ENCODE measurements at regions not wholly inside any gene's neighbourhood (a gene's known extent, or its start where the extent isn't known, plus 50 kb on each side); places are given as distances from the start of the nearest gene placed in this dataset.
A peak's percentile ranks its signal among the peaks of the same experiment; 100 is the strongest.
"Not testable (repeated sequence)": the region's sequence is repeated elsewhere in the genome, so short reads cannot be mapped to it uniquely, and the experiment has no call there.

GRCh38 chr4:128427832-128428366, 140.3 kb upstream of the PGRMC2 start:
- peak overlapping the region; percentile 28 to 81 (median 71) for H3K27ac ChIP-seq
- peak overlapping the region in 3 of 4 donors; percentile 30 to 53 (median 45) for H3K4me3 ChIP-seq
- no peaks in the 10 kb centered on the region for H3K27me3 ChIP-seq
- DNase-seq (peak in 1 of 2 donors; percentile 84), ATAC-seq (ENCODE audit: low FRiP score in 2 of 2) (peak; percentile 83 to 95)
- H3K36me3 ChIP-seq = no peaks in the 10 kb centered on the region
- TF ChIP-seq, protein P1, sequence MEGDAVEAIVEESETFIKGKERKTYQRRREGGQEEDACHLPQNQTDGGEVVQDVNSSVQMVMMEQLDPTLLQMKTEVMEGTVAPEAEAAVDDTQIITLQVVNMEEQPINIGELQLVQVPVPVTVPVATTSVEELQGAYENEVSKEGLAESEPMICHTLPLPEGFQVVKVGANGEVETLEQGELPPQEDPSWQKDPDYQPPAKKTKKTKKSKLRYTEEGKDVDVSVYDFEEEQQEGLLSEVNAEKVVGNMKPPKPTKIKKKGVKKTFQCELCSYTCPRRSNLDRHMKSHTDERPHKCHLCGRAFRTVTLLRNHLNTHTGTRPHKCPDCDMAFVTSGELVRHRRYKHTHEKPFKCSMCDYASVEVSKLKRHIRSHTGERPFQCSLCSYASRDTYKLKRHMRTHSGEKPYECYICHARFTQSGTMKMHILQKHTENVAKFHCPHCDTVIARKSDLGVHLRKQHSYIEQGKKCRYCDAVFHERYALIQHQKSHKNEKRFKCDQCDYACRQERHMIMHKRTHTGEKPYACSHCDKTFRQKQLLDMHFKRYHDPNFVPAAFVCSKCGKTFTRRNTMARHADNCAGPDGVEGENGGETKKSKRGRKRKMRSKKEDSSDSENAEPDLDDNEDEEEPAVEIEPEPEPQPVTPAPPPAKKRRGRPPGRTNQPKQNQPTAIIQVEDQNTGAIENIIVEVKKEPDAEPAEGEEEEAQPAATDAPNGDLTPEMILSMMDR (IDR thresholded peaks at IDR 0.05) = peak; percentile 29 to 62 (median 44)
- TF ChIP-seq POLR2A (IDR thresholded peaks at IDR 0.05) (no peak), POLR2AphosphoS5 (IDR thresholded peaks at IDR 0.05) (no peak)
- no peaks in the 10 kb centered on the region for H3K9me3 ChIP-seq
- H3K4me1 ChIP-seq = peaks cover 0 to 6% (median 3%) of the 10 kb centered on the region in 4 donors
- 41 to 49% methylated on average over 5 of the region's 5 CpGs for WGBS, 2 donors

DNA sequence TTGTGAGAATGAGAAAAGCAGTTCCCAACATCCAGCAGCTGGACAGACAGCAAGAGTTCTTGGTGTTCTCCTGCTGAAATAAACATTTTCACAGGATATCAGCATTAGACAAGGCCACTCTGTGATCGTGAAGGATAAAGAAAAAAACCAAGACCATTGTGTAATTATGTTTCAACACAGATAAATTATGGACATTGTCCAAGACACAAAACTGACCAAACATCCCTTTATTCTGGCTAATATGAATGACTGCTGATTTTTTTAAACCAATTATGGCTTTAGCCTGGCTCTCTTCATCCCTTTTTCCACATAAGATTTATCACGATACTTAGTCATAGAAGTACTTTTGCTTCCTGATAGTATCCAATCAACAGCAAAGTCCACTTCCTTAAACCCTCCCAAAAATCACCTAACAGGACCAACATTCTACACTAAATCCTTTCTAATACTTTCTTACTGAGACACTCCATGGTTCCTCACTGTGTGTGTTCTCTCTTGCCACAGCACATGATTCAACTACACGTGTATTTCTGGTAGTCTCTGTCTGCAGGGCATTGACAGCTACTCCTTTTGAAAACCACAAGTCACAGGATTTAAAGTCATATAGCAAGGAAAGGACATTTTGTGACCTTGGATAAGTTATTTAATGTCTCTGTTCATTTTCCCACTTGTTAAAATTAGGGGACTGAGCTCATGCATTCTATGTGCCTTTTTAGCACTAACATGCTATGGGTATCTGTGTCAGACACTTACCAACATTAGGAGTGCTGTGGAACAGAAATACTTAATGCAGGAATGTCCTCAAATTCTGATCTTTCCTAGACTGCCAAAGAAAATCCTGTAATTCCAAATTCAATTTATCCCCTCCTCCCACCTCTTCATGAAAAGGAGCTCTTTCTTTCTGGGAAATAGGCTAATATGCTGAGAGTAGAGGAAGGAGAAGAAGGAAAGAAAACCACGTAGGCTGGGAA, 137.2 kb upstream of the PGRMC2 start:
- Histone ChIP-seq H3K9me3 (no peaks in the 10 kb centered on the region), H3K4me3 (no peak overlapping the region), H3K27ac (peak overlapping the region in 2 of 4 donors; percentile 18 to 54), H3K36me3 (no peaks in the 10 kb centered on the region), H3K27me3 (no peaks in the 10 kb centered on the region), H3K4me1 (peaks cover 0 to 6% (median 3%) of the 10 kb centered on the region in 4 donors)
- TF ChIP-seq EP300 (IDR thresholded peaks at IDR 0.05) (peak in 1 of 4 donors; percentile 31), POLR2A (IDR thresholded peaks at IDR 0.05) (no peak), POLR2AphosphoS5 (IDR thresholded peaks at IDR 0.05) (peak in 1 of 2 donors; percentile 27)
- DNase-seq = no peak
- WGBS, 2 donors = 43 to 55% methylated on average over 4 of the region's 4 CpGs
- peak in 1 of 2 donors; percentile 16 for ATAC-seq (ENCODE audit: low FRiP score in 2 of 2)

GRCh38 chr4:128422296-128422695, 134.7 kb upstream of the PGRMC2 start:
- DNase-seq; H3K9me3 ChIP-seq; H3K27ac ChIP-seq; H3K36me3 ChIP-seq; H3K4me3 ChIP-seq; H3K27me3 ChIP-seq; ATAC-seq (ENCODE audit: low FRiP score in 2 of 2); H3K4me1 ChIP-seq: not testable (repeated sequence)
- 94 to 96% methylated on average over 5 of the region's 5 CpGs for WGBS, 2 donors

DNA sequence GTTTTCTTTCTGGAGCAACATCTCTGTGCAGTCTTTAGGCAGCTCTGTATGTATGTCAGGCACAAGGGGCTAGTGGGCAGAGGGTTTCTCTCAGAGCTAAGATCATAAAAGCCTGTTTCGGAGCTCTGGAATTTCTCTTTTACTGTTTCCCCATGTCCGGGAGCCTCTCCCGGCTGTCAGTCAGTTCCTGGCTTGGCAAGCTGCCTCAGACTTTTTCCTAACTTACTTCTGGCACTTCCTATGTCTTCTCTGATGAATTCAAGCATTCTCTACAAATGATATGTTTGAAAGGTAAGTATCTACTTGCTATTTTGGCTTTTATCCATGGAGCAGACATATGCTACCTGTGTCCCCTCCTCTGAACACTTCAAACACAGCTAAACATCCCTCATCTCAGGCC, 129.3 kb upstream of the PGRMC2 start:
- Histone ChIP-seq H3K4me1 (no peaks in the 10 kb centered on the region), H3K4me3 (no peak overlapping the region), H3K27ac (no peak overlapping the region), H3K27me3 (no peaks in the 10 kb centered on the region), H3K9me3 (no peaks in the 10 kb centered on the region), H3K36me3 (no peaks in the 10 kb centered on the region)
- ATAC-seq (ENCODE audit: low FRiP score in 2 of 2) = no peak
- TF ChIP-seq, protein P1 (IDR thresholded peaks at IDR 0.05) = no peak
- TF ChIP-seq POLR2AphosphoS5 (IDR thresholded peaks at IDR 0.05) = no peak
- TF ChIP-seq EP300 (IDR thresholded peaks at IDR 0.05) = no peak
- no peak for TF ChIP-seq POLR2A (IDR thresholded peaks at IDR 0.05)
- 41 to 52% methylated on average over 3 of the region's 3 CpGs for WGBS, 2 donors
- no peak for DNase-seq

DNA sequence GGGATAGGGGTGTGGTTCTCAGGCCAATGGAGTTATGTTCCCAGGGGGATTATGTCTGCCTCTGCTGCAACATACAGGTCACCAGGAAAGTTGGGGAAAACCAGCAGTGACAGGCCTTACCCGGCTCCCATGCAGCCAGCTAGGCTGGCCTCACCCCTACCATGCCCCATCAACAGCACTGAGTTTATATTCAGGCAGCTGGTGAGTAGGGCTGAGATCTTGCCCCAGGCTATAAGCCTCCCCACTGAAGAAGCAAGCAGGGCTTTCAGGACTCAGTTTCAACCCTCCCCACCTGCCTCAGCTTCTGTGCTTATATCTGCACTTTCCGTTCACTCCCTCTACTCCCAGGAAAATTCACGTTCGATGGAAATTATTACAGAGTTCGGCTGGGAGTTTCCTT, 122.4 kb upstream of the PGRMC2 start:
- Histone ChIP-seq H3K27me3 (no peaks in the 10 kb centered on the region), H3K9me3 (no peaks in the 10 kb centered on the region), H3K4me1 (no peaks in the 10 kb centered on the region), H3K4me3 (no peak overlapping the region), H3K27ac (no peak overlapping the region), H3K36me3 (no peaks in the 10 kb centered on the region)
- TF ChIP-seq POLR2A (IDR thresholded peaks at IDR 0.05) = no peak
- no peak for TF ChIP-seq EP300 (IDR thresholded peaks at IDR 0.05)
- no peak for TF ChIP-seq POLR2AphosphoS5 (IDR thresholded peaks at IDR 0.05)
- TF ChIP-seq, protein P1 (IDR thresholded peaks at IDR 0.05) = no peak
- 77 to 94% methylated on average over 5 of the region's 5 CpGs for WGBS, 2 donors
- peak in 1 of 2 donors; percentile 51 for ATAC-seq (ENCODE audit: low FRiP score in 2 of 2)
- no peak for DNase-seq

Measured in upper lobe of left lung (tissue), 6 donors.